EL (cell line): ENCODE measurements at regions not wholly inside any gene's neighbourhood (a gene's known extent, or its start where the extent isn't known, plus 50 kb on each side); places are given as distances from the start of the nearest gene placed in this dataset.
"Not testable (repeated sequence)": the region's sequence is repeated elsewhere in the genome, so short reads cannot be mapped to it uniquely, and the experiment has no call there.

Source experiments
- DNase-seq: peaks from one replicate; pipeline ENCODE4 v3.0.0-alpha.2; 2016

- DNase-seq, result no peak
Observed at GRCh38 chr12:3421191-3421978, 69.6 kb upstream of the PRMT8 start.

GRCh38 chr12:3424796-3425195, 66.2 kb upstream of the PRMT8 start:
- not testable (repeated sequence) for DNase-seq

GRCh38 chr12:3427956-3428355, 63.0 kb upstream of the PRMT8 start:
- no peak for DNase-seq

GRCh38 chr12:3428631-3429030, 62.4 kb upstream of the PRMT8 start:
- no peak for DNase-seq

GRCh38 chr12:3429523-3429922, 61.5 kb upstream of the PRMT8 start:
- not testable (repeated sequence) for DNase-seq

GRCh38 chr12:3431686-3432085, 59.3 kb upstream of the PRMT8 start:
- no peak for DNase-seq

GRCh38 chr12:3432176-3432742, 58.7 kb upstream of the PRMT8 start:
- peak; percentile 7 for DNase-seq

GRCh38 chr12:3432868-3433267, 58.1 kb upstream of the PRMT8 start:
- DNase-seq, result no peak

- no peak for DNase-seq
Observed at GRCh38 chr12:3436461-3437065, 54.4 kb upstream of the PRMT8 start.

- DNase-seq, result no peak
Observed at GRCh38 chr12:3437986-3438385, 53.0 kb upstream of the PRMT8 start.

GRCh38 chr12:3438401-3438800, 52.6 kb upstream of the PRMT8 start:
- DNase-seq, result no peak
